ENCODE measurements at regions not wholly inside any gene's neighbourhood (a gene's known extent, or its start where the extent isn't known, plus 50 kb on each side); places are given as distances from the start of the nearest gene placed in this dataset.
"Not testable (repeated sequence)": the region's sequence is repeated elsewhere in the genome, so short reads cannot be mapped to it uniquely, and the experiment has no call there.

GRCh38 chrX:104372547-104372946 lies 117.8 kb upstream of the ESX1 start:
- no peak for DNase-seq

GRCh38 chrX:104370089-104370488 lies 115.4 kb upstream of the ESX1 start:
- DNase-seq, result peak in 1 of 2 experiments; percentile 1

GRCh38 chrX:104360774-104361173 lies 106.0 kb upstream of the ESX1 start:
- DNase-seq, result not testable (repeated sequence)

- no peak for DNase-seq
These were observed 104.4 kb upstream of the ESX1 start for GRCh38 chrX:104359124-104359523.

GRCh38 chrX:104351173-104351769 lies 96.5 kb upstream of the ESX1 start:
- no peak for DNase-seq

GRCh38 chrX:104347860-104348259 lies 93.1 kb upstream of the ESX1 start:
- DNase-seq, result no peak

- peak; percentile 2 to 55 for DNase-seq
These were observed 88.8 kb upstream of the ESX1 start for GRCh38 chrX:104343428-104344129.

- no peak for DNase-seq
These were observed 87.3 kb upstream of the ESX1 start for GRCh38 chrX:104342065-104342464.

- DNase-seq, result no peak
These were observed 81.0 kb upstream of the ESX1 start for GRCh38 chrX:104335756-104336155.

- no peak for DNase-seq
These were observed 80.2 kb upstream of the ESX1 start for GRCh38 chrX:104334971-104335370.

GRCh38 chrX:104330966-104331365 lies 76.2 kb upstream of the ESX1 start:
- DNase-seq, result no peak

- DNase-seq, result no peak
These were observed 75.0 kb upstream of the ESX1 start for GRCh38 chrX:104329731-104330130.

GRCh38 chrX:104325213-104325585 lies 70.5 kb upstream of the ESX1 start:
- no peak for DNase-seq

- no peak for DNase-seq
These were observed 69.9 kb upstream of the ESX1 start for GRCh38 chrX:104324461-104325212.

- no peak for DNase-seq
These were observed 64.6 kb upstream of the ESX1 start for GRCh38 chrX:104319346-104319745.

- no peak for DNase-seq
These were observed 63.7 kb upstream of the ESX1 start for GRCh38 chrX:104318330-104319009.

GRCh38 chrX:104316739-104317138 lies 62.0 kb upstream of the ESX1 start:
- no peak for DNase-seq

GRCh38 chrX:104315555-104315954 lies 60.8 kb upstream of the ESX1 start:
- DNase-seq, result no peak

GRCh38 chrX:104310657-104311254 lies 56.0 kb upstream of the ESX1 start:
- no peak for DNase-seq

- peak; percentile 6 to 19 for DNase-seq
These were observed 55.4 kb upstream of the ESX1 start for GRCh38 chrX:104310090-104310489.

- no peak for DNase-seq
These were observed 54.4 kb upstream of the ESX1 start for GRCh38 chrX:104309169-104309568.

GRCh38 chrX:104307341-104307740 lies 52.6 kb upstream of the ESX1 start:
- DNase-seq, result no peak

GRCh38 chrX:104306180-104306579 lies 51.4 kb upstream of the ESX1 start:
- DNase-seq, result no peak
